ENCODE measurements at regions not wholly inside any gene's neighbourhood (a gene's known extent, or its start where the extent isn't known, plus 50 kb on each side); places are given as distances from the start of the nearest gene placed in this dataset.
A peak's percentile ranks its signal among the peaks of the same experiment; 100 is the strongest.
"Not testable (repeated sequence)": the region's sequence is repeated elsewhere in the genome, so short reads cannot be mapped to it uniquely, and the experiment has no call there.

GRCh38 chr2:228377533-228377932, 196.0 kb upstream of the SPHKAP start:
- 10 to 100% (median 71%) methylated on average over 1 to 6 of the region's 6 CpGs; no CpG with 5 or more reads in 1 of the 10 experiments for WGBS, 10 experiments
- no peak overlapping the region for H3K27ac ChIP-seq
- ATAC-seq (replicated peaks in 6 of 8) = peak in 1 of 8 experiments; percentile 16
- in situ Hi-C loops (cut with MboI; ENCODE audit: low pct_unique_long_range_greater_than_20kb in 2 of 9, low sequenced_read_pairs in 9 of 9, unreplicated experiment in 9 of 9) = no loop called here
- H3K4me3 ChIP-seq = no peak overlapping the region
- H3K4me1 ChIP-seq (replicated peaks in 1 of 2) = no peaks in the 10 kb centered on the region

- Histone ChIP-seq H3K27ac (no peak overlapping the region), H3K4me3 (no peak overlapping the region), H3K4me1 (replicated peaks in 1 of 2) (no peaks in the 10 kb centered on the region)
- no peak for ATAC-seq (replicated peaks in 6 of 8)
- in situ Hi-C loops (cut with MboI; ENCODE audit: low pct_unique_long_range_greater_than_20kb in 2 of 9, low sequenced_read_pairs in 9 of 9, unreplicated experiment in 9 of 9) = no loop called here
- WGBS, 10 experiments = 0 to 100% (median 80%) methylated on average over 1 to 3 of the region's 3 CpGs; no CpG with 5 or more reads in 3 of the 10 experiments
These were observed 193.3 kb upstream of the SPHKAP start for GRCh38 chr2:228374741-228375140.

- Histone ChIP-seq H3K4me3 (no peak overlapping the region), H3K27ac (no peak overlapping the region), H3K4me1 (replicated peaks in 1 of 2) (no peaks in the 10 kb centered on the region)
- in situ Hi-C loops (cut with MboI; ENCODE audit: low pct_unique_long_range_greater_than_20kb in 2 of 9, low sequenced_read_pairs in 9 of 9, unreplicated experiment in 9 of 9) = no loop called here
- no peak for ATAC-seq (replicated peaks in 6 of 8)
- WGBS, 10 experiments = 60 to 100% (median 90%) methylated on average over 1 to 2 of the region's 2 CpGs; no CpG with 5 or more reads in 5 of the 10 experiments
These were observed 191.7 kb upstream of the SPHKAP start for GRCh38 chr2:228373191-228373590.

DNA sequence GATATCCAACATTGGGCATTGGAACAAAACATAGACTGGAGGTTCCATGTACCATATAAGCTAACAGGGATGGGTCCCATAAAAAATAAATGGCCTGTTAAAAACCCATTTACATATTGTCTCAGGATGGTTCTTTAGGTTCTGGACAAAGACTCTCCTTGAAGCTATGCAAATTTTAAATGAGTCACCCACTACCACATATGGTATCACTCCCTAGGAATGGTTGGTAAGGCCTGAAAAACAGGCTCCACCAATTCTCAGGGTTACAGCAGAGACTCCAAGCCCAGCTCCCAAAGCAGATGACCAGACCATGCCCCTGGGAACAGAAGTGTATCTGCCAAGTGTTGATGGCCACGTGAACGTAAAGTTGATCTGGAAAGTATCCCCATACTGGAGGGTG, 190.7 kb upstream of the SPHKAP start:
- H3K4me3 ChIP-seq = no peak overlapping the region
- H3K4me1 ChIP-seq (replicated peaks in 1 of 2) = no peaks in the 10 kb centered on the region
- WGBS, 10 experiments = 90 to 100% (median 96%) methylated on average over 2 of the region's 2 CpGs; no CpG with 5 or more reads in 6 of the 10 experiments
- H3K27ac ChIP-seq = no peak overlapping the region
- peak in 2 of 8 experiments; percentile 52 to 83 for ATAC-seq (replicated peaks in 6 of 8)
- in situ Hi-C loops (cut with MboI; ENCODE audit: low pct_unique_long_range_greater_than_20kb in 2 of 9, low sequenced_read_pairs in 9 of 9, unreplicated experiment in 9 of 9) = no loop called here

GRCh38 chr2:228369400-228370031, 188.0 kb upstream of the SPHKAP start:
- in situ Hi-C loops (cut with MboI; ENCODE audit: low pct_unique_long_range_greater_than_20kb in 2 of 9, low sequenced_read_pairs in 9 of 9, unreplicated experiment in 9 of 9) = no loop called here
- H3K27ac ChIP-seq = no peak overlapping the region
- WGBS, 10 experiments = 73 to 100% (median 89%) methylated on average over 1 to 5 of the region's 5 CpGs; no CpG with 5 or more reads in 3 of the 10 experiments

DNA sequence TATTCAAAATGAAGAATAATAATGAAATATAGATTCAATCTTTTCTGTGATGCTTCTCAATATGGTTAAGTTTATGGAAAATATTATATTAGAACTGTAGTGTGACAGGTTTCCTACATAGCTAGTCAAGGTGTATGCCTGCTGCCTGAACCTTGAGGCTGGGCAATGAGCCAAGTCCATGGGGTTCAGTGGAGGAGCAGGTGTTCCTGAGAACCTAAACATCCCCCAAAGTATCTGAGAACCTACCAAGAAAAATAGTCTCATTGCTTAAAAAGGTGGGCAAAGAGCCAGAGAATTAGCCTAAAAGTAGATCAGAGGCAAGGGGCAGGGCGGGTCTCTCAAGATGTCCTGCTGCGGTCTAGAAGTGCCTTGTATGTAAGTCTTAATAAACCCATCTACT, 185.9 kb upstream of the SPHKAP start:
- no peak for ATAC-seq (replicated peaks in 6 of 8)
- in situ Hi-C loops (cut with MboI; ENCODE audit: low pct_unique_long_range_greater_than_20kb in 2 of 9, low sequenced_read_pairs in 9 of 9, unreplicated experiment in 9 of 9) = no loop called here
- no peaks in the 10 kb centered on the region for H3K4me1 ChIP-seq (replicated peaks in 1 of 2)
- WGBS, 10 experiments = 52 to 100% (median 93%) methylated on average over 2 of the region's 2 CpGs; no CpG with 5 or more reads in 5 of the 10 experiments
- H3K27ac ChIP-seq = no peak overlapping the region
- H3K4me3 ChIP-seq = no peak overlapping the region

More at GRCh38 chr2:228369400-228370031, 188.0 kb upstream of the SPHKAP start:
- no peaks in the 10 kb centered on the region for H3K4me1 ChIP-seq (replicated peaks in 1 of 2)
- no peak for ATAC-seq (replicated peaks in 6 of 8)
- no peak overlapping the region for H3K4me3 ChIP-seq

GRCh38 chr2:228359473-228359872, 178.0 kb upstream of the SPHKAP start:
- 14 to 100% (median 54%) methylated on average over 1 of the region's 1 CpG; no CpG with 5 or more reads in 2 of the 10 experiments for WGBS, 10 experiments
- no peak overlapping the region for H3K4me3 ChIP-seq
- no peak overlapping the region for H3K27ac ChIP-seq
- H3K4me1 ChIP-seq (replicated peaks in 1 of 2) = peaks cover 0 to 10% of the 10 kb centered on the region in 2 donors
- in situ Hi-C loops (cut with MboI; ENCODE audit: low pct_unique_long_range_greater_than_20kb in 2 of 9, low sequenced_read_pairs in 9 of 9, unreplicated experiment in 9 of 9) = no loop called here
- ATAC-seq (replicated peaks in 6 of 8) = no peak

DNA sequence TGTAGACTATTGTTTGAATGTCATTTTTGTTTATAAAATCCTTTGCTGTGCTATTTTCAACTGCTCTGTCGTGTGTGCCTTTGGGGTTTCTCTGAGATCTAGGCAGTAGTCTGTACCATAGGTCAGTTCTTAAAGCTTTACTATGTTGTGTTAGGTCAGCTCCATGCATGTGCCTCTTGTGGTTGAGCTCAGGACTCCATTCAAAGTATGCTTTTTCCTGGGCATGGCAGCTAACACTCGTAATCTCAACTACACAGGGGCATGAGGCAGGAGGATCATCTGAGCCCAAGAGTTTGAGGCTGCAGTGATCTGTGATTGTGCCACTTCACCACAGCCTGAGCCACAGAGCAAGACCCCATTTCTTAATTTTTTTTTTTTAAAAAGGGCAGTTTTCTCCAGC, 174.4 kb upstream of the SPHKAP start:
- Histone ChIP-seq H3K4me3 (no peak overlapping the region), H3K4me1 (replicated peaks in 1 of 2) (peaks cover 0 to 10% of the 10 kb centered on the region in 2 donors), H3K27ac (no peak overlapping the region)
- no peak for ATAC-seq (replicated peaks in 6 of 8)
- 0 to 100% (median 55%) methylated on average over 1 to 2 of the region's 2 CpGs; no CpG with 5 or more reads in 2 of the 10 experiments for WGBS, 10 experiments
- in situ Hi-C loops (cut with MboI; ENCODE audit: low pct_unique_long_range_greater_than_20kb in 2 of 9, low sequenced_read_pairs in 9 of 9, unreplicated experiment in 9 of 9) = no loop called here

DNA sequence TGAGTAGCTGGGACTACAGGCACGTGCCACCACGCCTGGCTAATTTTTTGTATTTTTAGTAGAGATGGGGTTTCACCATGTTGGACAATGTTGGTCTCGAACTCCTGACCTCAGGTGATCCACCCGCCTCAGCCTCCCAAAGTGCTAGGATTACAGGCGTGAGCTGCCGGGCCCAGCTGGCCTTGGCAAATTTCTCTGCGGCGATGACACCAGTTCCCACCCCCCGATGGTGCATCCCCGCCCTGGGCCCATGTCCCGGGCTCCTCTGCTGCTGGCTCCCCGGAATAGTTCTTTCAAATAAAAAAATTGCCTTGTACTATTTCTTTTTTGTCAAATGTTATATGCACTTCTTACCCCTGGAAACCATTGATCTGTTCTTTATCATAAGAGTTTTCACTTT, 171.5 kb upstream of the SPHKAP start:
- H3K4me3 ChIP-seq; H3K27ac ChIP-seq; in situ Hi-C loops (cut with MboI; ENCODE audit: low pct_unique_long_range_greater_than_20kb in 2 of 9, low sequenced_read_pairs in 9 of 9, unreplicated experiment in 9 of 9); ATAC-seq (replicated peaks in 6 of 8); H3K4me1 ChIP-seq (replicated peaks in 1 of 2): not testable (repeated sequence)
- 80 to 100% (median 86%) methylated on average over 1 of the region's 12 CpGs; no CpG with 5 or more reads in 7 of the 10 experiments for WGBS, 10 experiments

- no peak for ATAC-seq (replicated peaks in 6 of 8)
- in situ Hi-C loops (cut with MboI; ENCODE audit: low pct_unique_long_range_greater_than_20kb in 2 of 9, low sequenced_read_pairs in 9 of 9, unreplicated experiment in 9 of 9) = no loop called here
These were observed 170.6 kb upstream of the SPHKAP start for GRCh38 chr2:228352048-228352447.

GRCh38 chr2:228348516-228349064, 167.1 kb upstream of the SPHKAP start:
- peak in 2 of 8 experiments; percentile 35 to 52 for ATAC-seq (replicated peaks in 6 of 8)
- Histone ChIP-seq H3K4me1 (replicated peaks in 1 of 2) (no peaks in the 10 kb centered on the region), H3K4me3 (no peak overlapping the region), H3K27ac (no peak overlapping the region)
- in situ Hi-C loops (cut with MboI; ENCODE audit: low pct_unique_long_range_greater_than_20kb in 2 of 9, low sequenced_read_pairs in 9 of 9, unreplicated experiment in 9 of 9) = no loop called here

More at GRCh38 chr2:228352048-228352447, 170.6 kb upstream of the SPHKAP start:
- no peak overlapping the region for H3K4me3 ChIP-seq
- WGBS, 10 experiments = 17 to 92% (median 60%) methylated on average over 1 of the region's 1 CpG; no CpG with 5 or more reads in 7 of the 10 experiments
- no peak overlapping the region for H3K27ac ChIP-seq
- no peaks in the 10 kb centered on the region for H3K4me1 ChIP-seq (replicated peaks in 1 of 2)

- in situ Hi-C loops (cut with MboI; ENCODE audit: low pct_unique_long_range_greater_than_20kb in 2 of 9, low sequenced_read_pairs in 9 of 9, unreplicated experiment in 9 of 9) = no loop called here
- WGBS, 10 experiments = 29 to 100% (median 83%) methylated on average over 1 to 2 of the region's 2 CpGs; no CpG with 5 or more reads in 1 of the 10 experiments
- no peak overlapping the region for H3K4me3 ChIP-seq
- ATAC-seq (replicated peaks in 6 of 8) = no peak
- no peaks in the 10 kb centered on the region for H3K4me1 ChIP-seq (replicated peaks in 1 of 2)
- no peak overlapping the region for H3K27ac ChIP-seq
These were observed 163.0 kb upstream of the SPHKAP start for GRCh38 chr2:228344531-228344930.

DNA sequence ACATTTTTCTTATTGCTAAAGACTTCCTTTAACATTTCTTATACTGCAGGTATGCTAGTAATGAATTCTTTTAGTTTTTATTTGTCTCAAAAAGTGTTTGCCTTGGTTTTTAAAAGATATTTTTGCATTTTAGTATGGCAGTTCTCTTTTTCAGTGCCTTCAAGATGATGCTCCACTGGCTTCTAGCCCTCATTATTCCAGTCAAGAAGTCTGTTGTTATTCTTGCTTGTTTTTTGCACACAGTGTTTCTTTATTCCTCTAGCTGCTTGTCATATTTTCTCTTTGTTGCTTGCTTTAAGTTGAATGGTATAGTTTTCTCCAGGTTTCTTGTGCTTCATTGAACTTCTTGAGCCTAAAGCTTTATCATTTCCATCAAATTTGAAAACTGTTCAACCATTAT, 158.0 kb upstream of the SPHKAP start:
- in situ Hi-C loops (cut with MboI; ENCODE audit: low pct_unique_long_range_greater_than_20kb in 2 of 9, low sequenced_read_pairs in 9 of 9, unreplicated experiment in 9 of 9) = no loop called here
- no peak for ATAC-seq (replicated peaks in 6 of 8)
- Histone ChIP-seq H3K4me3 (no peak overlapping the region), H3K27ac (no peak overlapping the region), H3K4me1 (replicated peaks in 1 of 2) (no peaks in the 10 kb centered on the region)

DNA sequence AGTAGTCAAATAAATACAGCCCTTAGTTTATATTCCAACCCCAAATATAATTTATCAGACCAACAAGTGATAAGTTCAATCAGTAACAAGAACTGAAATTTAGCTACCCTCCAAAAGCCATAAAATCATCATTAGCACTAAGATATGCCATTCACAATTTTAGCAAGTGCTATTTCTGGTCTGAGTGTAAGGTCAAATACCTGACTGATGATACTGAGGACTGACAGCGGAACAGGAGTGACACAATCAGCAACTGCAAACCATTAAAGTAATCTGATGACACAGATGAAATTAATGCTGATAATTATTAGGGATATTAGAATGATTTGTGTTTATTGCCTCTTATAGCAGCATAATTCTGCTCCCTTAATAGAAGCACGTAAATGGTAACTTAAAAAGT, 152.7 kb upstream of the SPHKAP start:
- in situ Hi-C loops (cut with MboI; ENCODE audit: low pct_unique_long_range_greater_than_20kb in 2 of 9, low sequenced_read_pairs in 9 of 9, unreplicated experiment in 9 of 9) = no loop called here
- H3K4me1 ChIP-seq (replicated peaks in 1 of 2) = no peaks in the 10 kb centered on the region
- WGBS, 10 experiments = 17 to 83% (median 67%) methylated on average over 1 to 2 of the region's 2 CpGs
- ATAC-seq (replicated peaks in 6 of 8) = no peak
- H3K4me3 ChIP-seq = no peak overlapping the region
- H3K27ac ChIP-seq = no peak overlapping the region

Data from motor neuron (in vitro differentiated cells).